Neural crest cell (in vitro differentiated cells): ENCODE measurements at regions not wholly inside any gene's neighbourhood (a gene's known extent, or its start where the extent isn't known, plus 50 kb on each side); places are given as distances from the start of the nearest gene placed in this dataset.

ENCODE experiments used
- DNase-seq: peaks from one replicate; pipeline ENCODE4 v3.0.0; 2021; ENCODE audit warnings: low read depth, mixed read lengths, low spot score
- H3K27ac Mint-ChIP-seq: one replicate; pipeline ENCODE4 v1.8.0; 2021; ENCODE audit warnings: mild to moderate bottlenecking, mixed read lengths; ENCODE audit not compliant: unreplicated experiment
- H3K27me3 Mint-ChIP-seq: 2 replicates; pipeline ENCODE4 v1.8.0; 2021; ENCODE audit warnings: low read depth, mild to moderate bottlenecking, mixed read lengths
- H3K36me3 Mint-ChIP-seq: 2 replicates; pipeline ENCODE4 v1.8.0; 2021; ENCODE audit warnings: low read depth, mild to moderate bottlenecking, mixed read lengths
- H3K4me1 Mint-ChIP-seq: 2 replicates; pipeline ENCODE4 v1.8.0; 2021; ENCODE audit warnings: mixed read lengths
- H3K4me3 Mint-ChIP-seq: one replicate; pipeline ENCODE4 v1.8.0; 2021; ENCODE audit warnings: mild to moderate bottlenecking, mixed read lengths
- H3K9me3 Mint-ChIP-seq: 2 replicates; pipeline ENCODE4 v1.8.0; 2021; ENCODE audit warnings: mixed read lengths
- TF ChIP-seq, protein P1 (sequence below): fragments of 200-600 bp; sonication (generic); conservative IDR thresholded peaks from 2 replicates; pipeline ENCODE4 v1.5.0; 2021; ENCODE audit warnings: antibody characterized with exemption, mild to moderate bottlenecking

DNA sequence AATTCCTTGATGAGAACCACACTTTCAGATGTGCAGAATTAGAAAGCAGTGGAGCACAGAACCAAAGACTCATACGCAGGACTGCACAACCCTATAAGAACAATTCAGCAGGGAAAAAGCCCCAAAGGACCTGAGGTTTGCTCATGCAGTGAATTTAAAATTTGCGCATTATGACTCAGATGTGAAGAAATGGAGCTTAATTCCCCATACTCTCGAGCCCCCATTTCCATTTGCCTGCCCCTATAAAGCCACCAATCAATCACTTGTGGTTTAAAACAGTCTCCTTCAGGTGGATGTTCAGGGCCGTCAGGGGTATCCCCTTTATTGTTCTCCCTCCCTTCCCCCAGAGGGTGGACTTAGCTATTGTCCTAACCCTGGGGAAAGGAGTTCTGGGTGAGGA is 221.2 kb downstream of the IGSF11 start:
- H3K4me3 Mint-ChIP-seq, result no peak overlapping the region
- no peaks in the 10 kb centered on the region for H3K27me3 Mint-ChIP-seq
- no peaks in the 10 kb centered on the region for H3K36me3 Mint-ChIP-seq
- TF ChIP-seq, protein P1, sequence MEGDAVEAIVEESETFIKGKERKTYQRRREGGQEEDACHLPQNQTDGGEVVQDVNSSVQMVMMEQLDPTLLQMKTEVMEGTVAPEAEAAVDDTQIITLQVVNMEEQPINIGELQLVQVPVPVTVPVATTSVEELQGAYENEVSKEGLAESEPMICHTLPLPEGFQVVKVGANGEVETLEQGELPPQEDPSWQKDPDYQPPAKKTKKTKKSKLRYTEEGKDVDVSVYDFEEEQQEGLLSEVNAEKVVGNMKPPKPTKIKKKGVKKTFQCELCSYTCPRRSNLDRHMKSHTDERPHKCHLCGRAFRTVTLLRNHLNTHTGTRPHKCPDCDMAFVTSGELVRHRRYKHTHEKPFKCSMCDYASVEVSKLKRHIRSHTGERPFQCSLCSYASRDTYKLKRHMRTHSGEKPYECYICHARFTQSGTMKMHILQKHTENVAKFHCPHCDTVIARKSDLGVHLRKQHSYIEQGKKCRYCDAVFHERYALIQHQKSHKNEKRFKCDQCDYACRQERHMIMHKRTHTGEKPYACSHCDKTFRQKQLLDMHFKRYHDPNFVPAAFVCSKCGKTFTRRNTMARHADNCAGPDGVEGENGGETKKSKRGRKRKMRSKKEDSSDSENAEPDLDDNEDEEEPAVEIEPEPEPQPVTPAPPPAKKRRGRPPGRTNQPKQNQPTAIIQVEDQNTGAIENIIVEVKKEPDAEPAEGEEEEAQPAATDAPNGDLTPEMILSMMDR, result no peak
- no peak overlapping the region for H3K27ac Mint-ChIP-seq
- DNase-seq, result no peak
- peaks cover 11% of the 10 kb centered on the region for H3K4me1 Mint-ChIP-seq
- H3K9me3 Mint-ChIP-seq, result no peaks in the 10 kb centered on the region

DNA sequence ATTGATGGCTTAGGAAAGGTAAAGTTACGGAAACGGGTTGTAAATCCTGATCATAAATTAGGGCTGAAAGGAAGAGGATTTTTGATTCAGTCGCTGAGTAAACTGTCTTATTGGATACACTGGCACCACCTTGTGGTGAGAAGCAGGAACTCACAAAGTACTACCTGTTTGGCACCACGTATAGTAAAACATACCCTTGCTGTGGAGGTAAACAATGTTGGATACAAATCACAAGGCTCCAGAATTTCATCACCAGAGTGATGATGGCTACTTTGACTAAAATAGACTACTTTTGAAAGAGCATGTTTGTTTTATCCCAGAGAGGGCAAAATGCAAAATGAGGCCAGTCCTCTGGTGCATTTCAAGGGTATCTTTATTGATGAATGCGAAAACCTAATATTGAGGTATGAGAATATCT is 216.9 kb downstream of the IGSF11 start:
- no peaks in the 10 kb centered on the region for H3K9me3 Mint-ChIP-seq
- H3K36me3 Mint-ChIP-seq, result no peaks in the 10 kb centered on the region
- H3K4me1 Mint-ChIP-seq, result peaks cover 10% of the 10 kb centered on the region
- TF ChIP-seq, protein P1, result peak; percentile 94
- DNase-seq, result peak; percentile 38
- H3K27me3 Mint-ChIP-seq, result no peaks in the 10 kb centered on the region
- no peak overlapping the region for H3K27ac Mint-ChIP-seq
- H3K4me3 Mint-ChIP-seq, result no peak overlapping the region

DNA sequence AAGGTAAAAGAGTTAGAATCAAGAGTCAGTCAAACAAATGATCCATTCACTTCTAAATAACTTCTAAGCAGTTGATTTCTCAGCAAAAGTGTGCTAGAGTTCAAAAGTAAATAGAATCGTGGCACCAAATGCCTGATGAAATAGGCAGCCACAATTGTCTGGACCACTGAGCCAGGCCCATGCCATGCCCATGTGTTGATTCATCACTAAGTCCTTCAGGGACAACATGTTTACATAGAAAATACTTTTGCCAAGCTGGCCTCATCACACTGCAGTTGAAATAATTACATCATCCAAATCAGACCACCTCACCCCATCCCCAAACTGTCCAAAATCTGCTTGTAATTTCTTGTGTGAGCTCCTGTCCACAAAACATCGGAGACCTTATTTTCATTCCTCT is 216.3 kb downstream of the IGSF11 start:
- TF ChIP-seq, protein P1, result no peak
- Mint-ChIP-seq H3K36me3 (no peaks in the 10 kb centered on the region), H3K4me3 (no peak overlapping the region), H3K27me3 (no peaks in the 10 kb centered on the region), H3K4me1 (peaks cover 10% of the 10 kb centered on the region), H3K9me3 (no peaks in the 10 kb centered on the region), H3K27ac (no peak overlapping the region)
- no peak for DNase-seq

DNA sequence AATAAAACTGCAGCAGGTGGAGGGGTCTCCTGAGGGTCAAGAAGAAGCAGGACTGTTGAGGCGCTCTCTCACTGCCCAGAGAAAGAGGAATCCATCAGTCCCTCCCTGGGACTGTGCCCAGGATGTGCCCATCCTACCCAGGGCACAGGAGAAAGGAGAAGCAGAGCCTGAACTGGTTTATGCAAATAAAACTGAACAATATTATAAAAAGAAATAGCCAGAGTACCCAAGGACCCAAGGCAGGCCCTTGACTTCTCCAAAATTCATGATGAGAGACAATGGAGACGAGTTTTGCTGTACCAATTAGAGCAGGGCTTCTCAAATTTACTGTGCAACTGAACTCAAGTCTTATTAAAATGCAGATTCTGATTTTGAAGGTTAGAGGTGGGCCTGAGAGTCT is 211.0 kb downstream of the IGSF11 start:
- Mint-ChIP-seq H3K27me3 (no peaks in the 10 kb centered on the region), H3K4me3 (no peak overlapping the region), H3K27ac (no peak overlapping the region), H3K4me1 (peaks cover 4% of the 10 kb centered on the region), H3K9me3 (no peaks in the 10 kb centered on the region), H3K36me3 (no peaks in the 10 kb centered on the region)
- DNase-seq, result no peak
- TF ChIP-seq, protein P1, result no peak

DNA sequence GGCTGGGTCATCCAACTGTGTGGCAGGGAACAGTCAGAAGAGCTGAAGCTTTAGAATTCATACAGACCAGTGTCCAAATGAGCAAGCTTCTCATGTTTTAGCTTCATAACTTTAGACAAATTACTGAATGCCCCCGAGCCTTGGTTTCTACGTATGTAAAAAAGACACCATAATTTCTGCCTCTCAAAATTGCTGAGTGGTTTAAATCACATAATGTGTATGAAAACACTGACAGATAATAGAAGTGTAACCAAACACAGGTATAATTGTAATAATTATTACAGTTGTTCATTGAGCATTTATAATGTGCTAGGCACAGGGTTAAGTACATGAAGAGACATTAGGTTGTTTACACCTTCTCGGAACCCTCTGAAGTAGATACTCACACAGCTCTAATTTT is 207.2 kb downstream of the IGSF11 start:
- Mint-ChIP-seq H3K4me3 (no peak overlapping the region), H3K9me3 (no peaks in the 10 kb centered on the region), H3K27ac (no peak overlapping the region), H3K36me3 (no peaks in the 10 kb centered on the region), H3K4me1 (no peaks in the 10 kb centered on the region), H3K27me3 (no peaks in the 10 kb centered on the region)
- TF ChIP-seq, protein P1, result no peak
- no peak for DNase-seq

DNA sequence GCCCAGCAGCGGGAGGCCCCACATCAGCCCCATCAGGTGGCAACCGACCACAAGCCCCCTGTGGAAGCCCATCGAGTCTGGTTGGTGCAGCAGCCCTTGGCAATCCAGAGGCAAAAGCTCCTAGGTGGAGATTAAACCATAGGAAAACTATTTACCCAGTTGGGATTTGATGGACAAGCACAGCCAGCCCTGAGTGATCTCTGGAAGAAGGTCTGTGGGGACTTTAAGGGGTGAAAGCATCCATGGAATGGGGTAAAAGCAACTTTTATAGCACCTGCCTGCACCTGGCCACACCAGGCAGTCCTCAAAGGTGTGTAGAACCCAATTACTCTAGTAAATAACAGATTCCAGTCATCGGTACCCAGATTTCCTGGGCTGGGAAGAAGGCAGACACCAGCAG is 206.3 kb downstream of the IGSF11 start:
- Mint-ChIP-seq H3K9me3 (no peaks in the 10 kb centered on the region), H3K27me3 (no peaks in the 10 kb centered on the region), H3K4me1 (no peaks in the 10 kb centered on the region), H3K27ac (no peak overlapping the region), H3K36me3 (no peaks in the 10 kb centered on the region), H3K4me3 (no peak overlapping the region)
- no peak for DNase-seq
- TF ChIP-seq, protein P1, result no peak
